Ureter (tissue), 1 donor: ENCODE measurements at regions not wholly inside any gene's neighbourhood (a gene's known extent, or its start where the extent isn't known, plus 50 kb on each side); places are given as distances from the start of the nearest gene placed in this dataset.

Source experiments
- DNase-seq: peaks from one replicate; pipeline ENCODE4 v3.0.0-alpha.2; 2020; ENCODE audit warnings: low spot score
- donor health status: DM: yes; HTN: yes; CAD: no.

GRCh38 chr5:163622799-163623198 is 117.4 kb downstream of the MAT2B start:
- DNase-seq, result no peak

GRCh38 chr5:163623524-163623923 is 118.1 kb downstream of the MAT2B start:
- no peak for DNase-seq

- no peak for DNase-seq
These were observed 118.6 kb downstream of the MAT2B start for GRCh38 chr5:163623986-163624385.

GRCh38 chr5:163624431-163624830 is 119.0 kb downstream of the MAT2B start:
- no peak for DNase-seq

DNA sequence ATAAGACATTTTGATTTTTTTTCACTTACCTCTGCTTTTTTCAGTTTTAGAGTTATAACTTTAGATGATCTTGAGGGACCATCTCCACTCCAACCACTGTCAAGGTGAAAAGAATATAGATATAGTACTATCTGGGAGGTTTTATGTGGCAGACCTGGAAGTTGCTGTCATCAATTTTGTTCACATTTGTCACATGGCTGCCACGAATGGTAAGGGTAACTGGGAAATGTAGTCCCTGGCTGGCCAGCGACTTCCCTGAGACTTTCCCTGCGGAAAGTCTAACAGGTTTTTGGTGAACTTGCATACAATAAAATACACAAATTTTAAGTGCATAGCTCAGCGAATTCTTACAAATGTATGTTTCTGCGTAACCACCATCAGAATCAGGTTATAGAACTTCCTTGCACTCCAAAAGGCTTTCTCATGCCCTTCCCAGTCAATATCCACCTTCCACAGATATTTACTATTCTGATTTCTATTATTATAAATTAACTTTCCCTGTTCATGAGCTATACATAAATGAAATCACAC is 121.5 kb downstream of the MAT2B start:
- DNase-seq, result no peak

DNA sequence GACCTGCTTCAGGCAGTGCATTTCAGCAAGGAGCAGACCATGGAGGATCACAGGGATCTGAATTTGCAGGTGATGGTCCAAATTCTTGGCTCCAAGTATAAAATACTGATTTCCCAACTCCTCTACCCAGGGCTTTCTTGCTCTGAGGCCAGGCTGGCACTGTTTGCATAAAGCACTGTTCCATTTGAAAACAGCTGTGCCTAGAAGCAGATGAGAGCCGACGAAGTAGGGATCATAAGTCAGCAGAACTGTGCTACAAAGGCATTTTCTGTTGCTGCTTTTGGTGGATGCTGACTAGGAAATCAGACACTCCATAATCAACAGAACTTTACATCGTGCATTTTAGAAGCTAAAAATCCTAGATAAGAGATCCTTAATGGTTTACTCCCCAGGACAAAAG is 126.4 kb downstream of the MAT2B start:
- no peak for DNase-seq

DNA sequence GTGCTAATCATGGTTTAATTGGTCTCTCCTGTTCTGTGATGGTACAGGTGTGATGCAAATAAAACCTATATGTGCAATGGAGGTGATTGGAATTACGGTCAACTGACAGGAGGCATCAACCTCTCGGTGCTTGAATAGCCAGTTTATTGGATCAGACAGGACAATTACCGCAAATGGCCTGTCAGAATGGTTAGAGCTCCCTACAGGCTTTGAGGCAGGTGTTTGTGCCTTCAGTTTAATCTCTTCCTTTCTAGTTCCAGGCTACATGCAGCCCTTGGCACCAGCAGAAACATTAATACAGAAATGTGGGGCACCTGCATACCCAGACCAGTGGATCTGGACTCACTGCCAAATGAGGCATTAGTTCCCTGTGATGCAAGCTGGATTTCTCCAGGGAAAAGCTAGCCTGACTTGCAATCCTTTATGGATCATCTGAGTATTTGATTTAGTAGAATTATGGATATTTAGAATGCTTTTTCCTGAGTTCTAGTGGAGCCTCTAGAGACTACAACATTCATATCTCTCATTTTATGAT is 128.6 kb downstream of the MAT2B start:
- no peak for DNase-seq

- no peak for DNase-seq
These were observed 130.2 kb downstream of the MAT2B start for GRCh38 chr5:163635631-163636030.

DNA sequence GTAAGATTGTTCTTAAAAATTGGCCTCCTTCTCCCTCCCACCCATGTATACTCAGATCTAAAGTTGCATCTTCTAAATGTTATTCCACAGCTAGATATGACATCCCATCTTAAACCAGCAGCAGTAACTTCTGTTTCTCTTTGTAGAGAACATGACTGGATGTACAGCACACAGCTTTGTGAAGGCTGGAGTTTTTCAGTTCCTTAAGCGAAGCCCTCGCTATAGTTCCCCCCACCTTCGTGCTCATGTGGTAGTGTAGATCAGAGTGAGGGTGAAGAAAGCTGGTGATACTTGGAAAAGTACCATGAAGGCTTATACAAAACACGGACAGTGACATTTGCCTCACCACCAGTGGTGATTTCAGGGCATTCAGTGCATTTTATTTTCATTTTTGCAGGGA is 137.5 kb downstream of the MAT2B start:
- no peak for DNase-seq

DNA sequence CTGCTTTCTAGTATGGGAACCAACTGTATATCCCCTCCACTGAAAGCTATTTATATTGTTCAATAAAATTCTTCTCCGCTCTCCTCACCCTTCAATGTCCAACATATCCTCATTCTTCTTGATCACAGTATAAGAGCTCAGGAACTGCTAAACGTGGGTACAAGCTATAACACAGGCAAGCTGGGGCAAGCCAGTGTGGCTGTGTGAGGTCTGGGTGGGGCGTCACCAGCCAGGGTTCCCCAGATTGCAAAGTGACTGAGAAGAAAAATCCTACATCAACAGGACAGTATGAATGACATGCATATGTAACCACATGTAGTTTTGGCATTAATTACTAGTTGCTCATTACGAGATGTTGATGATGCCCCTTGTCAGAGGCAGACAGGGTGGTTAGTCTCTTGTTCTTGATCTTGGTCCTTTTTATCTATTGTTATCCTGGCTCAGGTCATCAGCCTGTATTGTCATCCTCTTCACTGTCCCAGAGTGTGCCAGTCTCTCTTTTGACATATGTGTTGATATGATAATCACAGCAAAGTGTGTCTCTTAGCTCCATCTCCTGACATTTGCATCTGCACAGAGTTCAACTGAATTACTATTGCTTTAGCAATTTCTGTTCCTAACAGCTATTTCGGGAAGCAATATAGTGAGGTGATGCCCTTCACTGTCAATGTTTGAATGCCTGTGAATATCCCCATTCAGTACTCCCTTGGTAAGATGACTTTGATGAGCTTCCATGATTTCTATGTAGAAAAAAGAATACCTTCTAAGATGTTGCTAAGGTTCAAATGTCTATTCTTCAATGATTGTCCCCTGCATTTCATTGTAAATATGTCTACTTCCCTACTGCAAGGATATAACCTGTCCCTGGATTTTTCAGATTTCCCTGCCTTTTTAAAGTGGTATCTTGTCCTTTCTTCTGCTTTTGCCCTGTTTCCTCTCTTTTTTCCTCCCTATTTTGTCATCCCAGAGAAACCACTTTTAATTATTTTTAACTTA is 140.3 kb downstream of the MAT2B start:
- DNase-seq, result no peak

GRCh38 chr5:163649514-163649913 is 144.1 kb downstream of the MAT2B start:
- DNase-seq, result no peak

- no peak for DNase-seq
These were observed 148.1 kb downstream of the MAT2B start for GRCh38 chr5:163653526-163653925.

DNA sequence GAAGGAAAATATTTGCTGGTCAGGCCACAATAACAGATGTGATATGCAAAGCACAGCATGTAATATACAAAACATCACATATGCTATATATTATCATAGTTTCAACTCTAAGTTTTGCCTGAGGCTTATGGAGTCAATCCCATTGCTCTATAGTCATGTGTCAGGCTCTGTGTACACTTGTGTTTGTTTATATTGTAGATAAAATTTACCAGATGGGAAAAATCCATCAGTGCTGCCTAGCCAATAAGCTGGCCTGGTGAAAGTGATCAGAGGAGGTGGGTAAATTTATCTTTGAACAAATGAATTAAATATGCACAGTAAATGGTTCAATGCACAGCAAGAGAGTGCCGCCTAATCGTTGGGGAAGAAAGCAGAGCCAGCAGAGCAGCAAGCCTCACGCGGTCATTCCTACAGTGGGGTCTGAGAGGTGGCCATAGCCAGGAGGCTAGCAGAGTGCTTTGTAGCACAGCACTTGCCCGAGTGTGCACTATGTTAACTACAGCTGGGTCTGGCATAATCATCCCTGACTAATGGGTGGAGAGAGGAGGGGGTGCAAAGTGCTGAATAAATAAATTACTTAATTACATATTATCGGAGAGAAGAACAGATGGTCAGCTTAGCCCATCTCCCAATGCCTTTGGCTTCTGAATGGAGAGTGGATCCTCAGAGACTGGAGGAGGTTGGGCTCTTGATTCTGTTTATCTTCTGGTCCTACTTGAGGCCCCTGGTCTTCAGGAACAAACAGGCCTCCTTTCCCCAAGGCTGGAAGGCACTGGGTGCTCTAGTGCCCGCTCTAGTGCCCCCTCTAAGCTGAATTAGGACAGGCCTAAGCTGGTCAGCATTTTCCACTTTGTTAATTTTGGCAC is 153.5 kb downstream of the MAT2B start:
- no peak for DNase-seq

DNA sequence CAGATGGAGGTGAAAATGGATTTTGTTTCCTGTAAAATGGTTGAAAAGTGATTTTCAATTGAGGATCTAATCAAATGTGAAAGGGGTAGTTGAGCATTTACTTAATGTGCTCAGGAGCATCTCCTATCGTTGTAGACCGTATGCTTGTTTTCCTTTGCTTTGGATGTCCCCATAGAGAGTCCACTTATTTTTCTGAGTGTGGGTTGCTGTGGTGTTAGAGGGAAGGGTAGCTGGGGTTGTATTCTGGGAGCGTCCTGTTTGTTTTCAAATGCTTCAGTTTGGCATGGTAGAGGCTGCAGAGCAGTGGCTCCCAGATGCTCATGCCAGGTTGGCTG is 154.1 kb downstream of the MAT2B start:
- DNase-seq, result no peak

DNA sequence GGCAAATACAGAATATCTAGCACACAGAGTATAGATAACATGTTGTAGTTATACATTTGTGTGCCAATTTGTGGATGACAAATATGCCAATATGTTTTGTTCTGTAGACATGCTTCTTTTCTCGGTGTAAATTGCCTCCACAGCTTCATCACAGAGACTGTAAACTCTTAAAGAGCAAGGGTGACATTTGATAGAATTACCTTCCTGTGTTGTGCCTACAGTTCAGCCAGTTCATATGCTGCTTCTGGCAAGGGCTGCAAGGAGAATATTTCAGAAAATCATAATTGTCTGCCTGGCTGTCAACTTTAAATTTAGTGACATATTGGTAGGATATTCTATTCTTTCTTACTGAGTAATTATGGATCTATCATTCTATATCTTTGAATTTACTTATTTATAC is 155.1 kb downstream of the MAT2B start:
- no peak for DNase-seq

GRCh38 chr5:163661360-163661759 is 155.9 kb downstream of the MAT2B start:
- no peak for DNase-seq

- no peak for DNase-seq
These were observed 164.6 kb downstream of the MAT2B start for GRCh38 chr5:163670036-163670435.

DNA sequence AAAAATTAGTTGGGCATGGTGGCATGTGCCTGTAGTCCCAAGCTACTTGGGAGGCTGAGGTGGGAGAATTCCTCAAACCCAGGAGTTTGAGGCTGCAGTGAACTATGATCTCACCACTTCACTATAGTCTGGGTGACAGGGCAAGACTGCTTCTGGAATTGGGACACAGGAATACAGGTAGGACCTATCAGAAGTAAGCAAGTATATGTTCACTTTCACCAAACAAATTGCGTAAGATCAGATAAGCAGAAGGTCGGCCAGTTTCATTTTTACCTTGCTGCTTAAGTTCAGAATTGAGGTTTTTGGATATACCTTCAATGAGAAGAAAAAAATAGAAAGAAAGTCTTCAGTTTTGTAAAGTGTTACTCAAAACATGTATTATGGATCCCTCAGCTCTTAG is 171.7 kb downstream of the MAT2B start:
- DNase-seq, result no peak

GRCh38 chr5:163682234-163682633 is 176.8 kb downstream of the MAT2B start:
- DNase-seq, result no peak

DNA sequence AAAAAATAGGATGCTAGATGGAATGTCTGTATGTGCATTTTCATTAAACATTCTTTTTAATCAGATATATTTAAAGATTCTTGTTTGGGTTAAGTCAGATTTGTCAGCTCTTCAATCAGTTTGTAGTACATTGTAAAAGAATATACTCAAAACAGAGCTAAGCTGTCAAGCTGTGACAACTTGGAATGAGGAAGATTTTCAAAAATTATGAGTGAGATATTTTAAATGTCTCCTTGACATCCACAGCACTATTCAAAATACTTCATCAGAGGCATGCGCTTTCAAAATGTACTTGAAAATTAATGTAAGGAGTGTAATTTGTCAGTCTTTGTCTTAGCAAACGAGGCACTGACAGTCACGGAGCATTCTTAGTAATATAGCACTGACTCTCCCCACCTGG is 182.0 kb downstream of the MAT2B start:
- no peak for DNase-seq

GRCh38 chr5:163692091-163692490 is 186.7 kb downstream of the MAT2B start:
- no peak for DNase-seq

GRCh38 chr5:163695830-163696578 is 190.6 kb downstream of the MAT2B start:
- peak; percentile 41 for DNase-seq
